HEK293T (cell line): ENCODE measurements at regions not wholly inside any gene's neighbourhood (a gene's known extent, or its start where the extent isn't known, plus 50 kb on each side); places are given as distances from the start of the nearest gene placed in this dataset.

Experiments used
- ARNT ChIP-seq: fragments of 450-650 bp; IDR thresholded peaks from 2 replicates; pipeline ENCODE4 v1.6.1; 2017; ENCODE audit warnings: mild to moderate bottlenecking
- BHLHE40 ChIP-seq: fragments of 450-650 bp; IDR thresholded peaks from 2 replicates; pipeline ENCODE4 v1.6.1; 2016; ENCODE audit warnings: mild to moderate bottlenecking, moderate library complexity, borderline replicate concordance
- ELF4 ChIP-seq: fragments of 450-650 bp; IDR thresholded peaks from 2 replicates; pipeline ENCODE4 v1.6.1; 2017; ENCODE audit warnings: antibody characterized with exemption
- FOXA1 ChIP-seq: fragments of 450-650 bp; IDR thresholded peaks from 2 replicates; pipeline ENCODE4 v1.6.1; 2016; ENCODE audit warnings: mild to moderate bottlenecking
- FOXK2 ChIP-seq: fragments of 450-650 bp; IDR thresholded peaks from 2 replicates; pipeline ENCODE4 v1.6.1; 2016; ENCODE audit warnings: mild to moderate bottlenecking
- FOXM1 ChIP-seq: fragments of 450-650 bp; IDR thresholded peaks from 2 replicates; pipeline ENCODE4 v1.6.1; 2017; ENCODE audit warnings: mild to moderate bottlenecking, borderline replicate concordance
- L3MBTL2 ChIP-seq: fragments of 450-650 bp; conservative IDR thresholded peaks from 2 replicates; pipeline ENCODE4 v1.6.1; 2016; ENCODE audit warnings: mild to moderate bottlenecking
- LEF1 ChIP-seq: fragments of 450-650 bp; IDR thresholded peaks from 2 replicates; pipeline ENCODE4 v1.6.1; 2017; ENCODE audit warnings: mild to moderate bottlenecking, borderline replicate concordance
- NFRKB ChIP-seq: fragments of 450-650 bp; IDR thresholded peaks from 2 replicates; pipeline ENCODE4 v1.6.1; 2016; ENCODE audit warnings: mild to moderate bottlenecking, moderate library complexity
- PKNOX1 ChIP-seq: fragments of 450-650 bp; IDR thresholded peaks from 2 replicates; pipeline ENCODE4 v1.6.1; 2016
- SP1 ChIP-seq: fragments of 450-650 bp; IDR thresholded peaks from 2 replicates; pipeline ENCODE4 v1.6.1; 2017
- TARDBP ChIP-seq: fragments of 450-650 bp; IDR thresholded peaks from 2 replicates; pipeline ENCODE4 v1.6.1; 2016
- ZNF384 ChIP-seq: fragments of 450-650 bp; IDR thresholded peaks from 2 replicates; pipeline ENCODE4 v1.6.1; 2016

GRCh38 chr16:26816885-26817571, 249.7 kb upstream of the C16orf82 start:
- TF ChIP-seq NFRKB = no peak
- no peak for TF ChIP-seq ELF4
- no peak for TF ChIP-seq BHLHE40
- no peak for TF ChIP-seq SP1
- TF ChIP-seq FOXM1 = no peak
- no peak for TF ChIP-seq L3MBTL2
- TF ChIP-seq ARNT = no peak
- no peak for TF ChIP-seq FOXK2
- no peak for TF ChIP-seq ZNF384
- no peak for TF ChIP-seq TARDBP
- TF ChIP-seq LEF1 = no peak
- TF ChIP-seq FOXA1 = no peak
- no peak for TF ChIP-seq PKNOX1
